IMR-90 (cell line): ENCODE measurements at regions not wholly inside any gene's neighbourhood (a gene's known extent, or its start where the extent isn't known, plus 50 kb on each side); places are given as distances from the start of the nearest gene placed in this dataset.

Experiments used
- ATAC-seq: fragments of 200-7000 bp; cut with Tn5 transposase; 2 replicates; pipeline ENCODE4 v1.9.1; 2020; ENCODE audit warnings: low read depth, mild to moderate bottlenecking, moderate library complexity
- BruUV-seq: library from RNA; stranded (reverse); fragments of 400-500 nt; replicated peaks from 2 replicates; lab custom pipeline; 2021; lab: Mats Ljungman, UMichigan
- CTCF ChIA-PET: fragments of 300-600 bp; formaldehyde crosslinking; extraction: SDS; loops from one replicate; lab custom pipeline; 2021; ENCODE audit warnings: antibody characterized with exemption; lab: Yijun Ruan, JAX
- POLR2A ChIA-PET: fragments of 300-600 bp; sonication (Branson Sonifier 250); formaldehyde crosslinking; loops from one replicate; lab custom pipeline; 2022; ENCODE audit warnings: antibody characterized with exemption; ENCODE audit not compliant: unreplicated experiment; lab: Charles Lee
- DNase-seq: peaks from one replicate; pipeline ENCODE4 v3.0.0; 2013
- H2AFZ ChIP-seq: replicated peaks from 2 replicates; pipeline ENCODE3; 2013; ENCODE audit warnings: low read length, mild to moderate bottlenecking; ENCODE audit not compliant: poor library complexity
- H2AK5ac ChIP-seq: 2 replicates; pipeline ENCODE4 v1.6.1; 2013; ENCODE audit warnings: low read depth, low read length, inconsistent platforms
- H2AK9ac ChIP-seq: replicated peaks from 2 replicates; pipeline ENCODE3; 2013; ENCODE audit warnings: mild to moderate bottlenecking, low read depth, low read length, moderate library complexity; ENCODE audit not compliant: poor library complexity
- H2BK120ac ChIP-seq: 2 replicates; pipeline ENCODE4 v1.6.1; 2013; ENCODE audit warnings: low read depth, low read length, inconsistent platforms
- H2BK15ac ChIP-seq: 3 replicates; pipeline ENCODE4 v1.6.1; 2013; ENCODE audit warnings: low read depth, low read length, inconsistent platforms
- H2BK20ac ChIP-seq: 2 replicates; pipeline ENCODE4 v1.6.1; 2013; ENCODE audit warnings: low read depth, mild to moderate bottlenecking, inconsistent platforms, low read length, moderate library complexity
- H2BK5ac ChIP-seq: 2 replicates; pipeline ENCODE4 v1.6.1; 2013; ENCODE audit warnings: mild to moderate bottlenecking, low read depth, low read length, inconsistent platforms; ENCODE audit not compliant: poor library complexity, severe bottlenecking
- H3K14ac ChIP-seq: replicated peaks from 2 replicates; pipeline ENCODE4 v1.6.1; 2013; ENCODE audit warnings: low read depth, low read length, inconsistent platforms
- H3K18ac ChIP-seq: 2 replicates; pipeline ENCODE4 v1.6.1; 2013; ENCODE audit warnings: low read depth, low read length, control low read depth
- H3K23ac ChIP-seq: 2 replicates; pipeline ENCODE4 v1.6.1; 2013; ENCODE audit warnings: low read depth, low read length, inconsistent platforms
- H3K27ac ChIP-seq: 2 replicates; pipeline ENCODE4 v1.5.1; 2013; ENCODE audit warnings: mild to moderate bottlenecking, control low read depth, low read length; ENCODE audit not compliant: insufficient read depth
- H3K27me3 ChIP-seq: 2 replicates; pipeline ENCODE4 v1.6.1; 2013; ENCODE audit warnings: low read length; ENCODE audit not compliant: control insufficient read depth, insufficient read depth
- H3K36me3 ChIP-seq: 2 replicates; pipeline ENCODE4 v1.6.1; 2013; ENCODE audit warnings: low read length, mixed read lengths; ENCODE audit not compliant: control insufficient read depth, insufficient read depth
- H3K4ac ChIP-seq: 2 replicates; pipeline ENCODE4 v1.6.1; 2013; ENCODE audit warnings: low read depth, low read length, inconsistent platforms
- H3K4me1 ChIP-seq: 2 replicates; pipeline ENCODE4 v1.6.1; 2013; ENCODE audit warnings: low read length, mixed read lengths; ENCODE audit not compliant: control insufficient read depth, insufficient read depth
- H3K4me2 ChIP-seq: 2 replicates; pipeline ENCODE4 v1.6.1; 2013; ENCODE audit warnings: low read depth, mild to moderate bottlenecking, control low read depth, low read length, moderate library complexity
- H3K4me3 ChIP-seq: 2 replicates; pipeline ENCODE4 v1.5.1; 2013; ENCODE audit warnings: low read depth, mild to moderate bottlenecking, control low read depth, low read length, moderate library complexity; ENCODE audit not compliant: insufficient read depth
- H3K56ac ChIP-seq: 2 replicates; pipeline ENCODE4 v1.6.1; 2013; ENCODE audit warnings: low read length, inconsistent platforms; ENCODE audit not compliant: insufficient read depth; ENCODE audit errors: extremely low read depth
- H3K79me1 ChIP-seq, 2 experiments: 2 replicates each; pipeline ENCODE4 v1.6.1; 2013; ENCODE audit warnings: low read length in 2 of 2, inconsistent platforms in 1 of 2, low read depth in 1 of 2
- H3K9ac ChIP-seq: 2 replicates; pipeline ENCODE4 v1.6.1; 2013; ENCODE audit warnings: low read depth, low read length, control low read depth
- H3K9me1 ChIP-seq: 2 replicates; pipeline ENCODE4 v1.6.1; 2013; ENCODE audit warnings: low read length, inconsistent platforms; ENCODE audit not compliant: insufficient read depth
- H3K9me3 ChIP-seq: 2 replicates; pipeline ENCODE4 v1.6.1; 2013; ENCODE audit warnings: low read length; ENCODE audit not compliant: control insufficient read depth, insufficient read depth
- H4K20me1 ChIP-seq: 2 replicates; pipeline ENCODE4 v1.6.1; 2013; ENCODE audit warnings: low read length, inconsistent platforms; ENCODE audit not compliant: insufficient read depth
- H4K5ac ChIP-seq: 2 replicates; pipeline ENCODE4 v1.6.1; 2013; ENCODE audit warnings: mild to moderate bottlenecking, low read depth, low read length, control low read depth
- H4K8ac ChIP-seq, 2 experiments: 2 replicates each; pipeline ENCODE4 v1.6.1; 2013; ENCODE audit warnings: low read depth in 2 of 2, low read length in 2 of 2, control low read depth in 1 of 2, inconsistent platforms in 1 of 2
- H4K91ac ChIP-seq: 2 replicates; pipeline ENCODE4 v1.6.1; 2013; ENCODE audit warnings: low read depth, low read length, inconsistent platforms; ENCODE audit not compliant: insufficient read depth
- BHLHE40 ChIP-seq: fragments of 150-350 bp; IDR thresholded peaks from 2 replicates; pipeline ENCODE4 v1.6.1; 2016; ENCODE audit warnings: mild to moderate bottlenecking, low read depth, low read length
- CEBPB ChIP-seq: IDR thresholded peaks from 2 replicates; pipeline ENCODE4 v1.6.1; 2012; ENCODE audit warnings: low read depth, low read length, improper control_type of control experiment
- CHD1 ChIP-seq: IDR thresholded peaks from 2 replicates; pipeline ENCODE4 v1.6.1; 2012; ENCODE audit warnings: low read depth, low read length, improper control_type of control experiment
- CTCF ChIP-seq: conservative IDR thresholded peaks from 2 replicates; pipeline ENCODE4 v1.5.1; 2012; ENCODE audit warnings: mild to moderate bottlenecking, low read depth, low read length, improper control_type of control experiment
- ELK1 ChIP-seq: fragments of 150-350 bp; IDR thresholded peaks from 2 replicates; pipeline ENCODE4 v1.6.1; 2016; ENCODE audit warnings: low read depth, mild to moderate bottlenecking, low read length, moderate library complexity, borderline replicate concordance
- FOS ChIP-seq: fragments of 150-350 bp; IDR thresholded peaks from 2 replicates; pipeline ENCODE4 v1.6.1; 2016; ENCODE audit warnings: low read depth, low read length
- MAFK ChIP-seq: IDR thresholded peaks from 2 replicates; pipeline ENCODE4 v1.6.1; 2012; ENCODE audit warnings: low read depth, low read length, improper control_type of control experiment
- MAZ ChIP-seq: IDR thresholded peaks from 2 replicates; pipeline ENCODE4 v1.6.1; 2012; ENCODE audit warnings: low read depth, mild to moderate bottlenecking, low read length, improper control_type of control experiment, moderate library complexity, borderline replicate concordance
- MXI1 ChIP-seq: IDR thresholded peaks from 2 replicates; pipeline ENCODE4 v1.6.1; 2012; ENCODE audit warnings: low read depth, mild to moderate bottlenecking, low read length, moderate library complexity, borderline replicate concordance
- NFE2L2 ChIP-seq: fragments of 150-350 bp; IDR thresholded peaks from 2 replicates; pipeline ENCODE4 v1.6.1; 2016; ENCODE audit warnings: low read depth, mild to moderate bottlenecking, low read length
- POLR2A ChIP-seq: IDR thresholded peaks from 2 replicates; pipeline ENCODE4 v1.6.1; 2012; ENCODE audit warnings: mild to moderate bottlenecking, low read depth, low read length
- RAD21 ChIP-seq: IDR thresholded peaks from 2 replicates; pipeline ENCODE4 v1.6.1; 2012; ENCODE audit warnings: low read length, improper control_type of control experiment
- RCOR1 ChIP-seq: IDR thresholded peaks from 2 replicates; pipeline ENCODE4 v1.6.1; 2012; ENCODE audit warnings: mild to moderate bottlenecking, low read length, improper control_type of control experiment; ENCODE audit not compliant: insufficient replicate concordance
- RFX5 ChIP-seq: IDR thresholded peaks from 2 replicates; pipeline ENCODE4 v1.8.0; 2012; ENCODE audit warnings: low read depth, mild to moderate bottlenecking, low read length, moderate library complexity
- SMC3 ChIP-seq: fragments of 150-350 bp; IDR thresholded peaks from 2 replicates; pipeline ENCODE4 v1.6.1; 2016; ENCODE audit warnings: low read depth, mild to moderate bottlenecking, antibody characterized with exemption, low read length, moderate library complexity
- USF2 ChIP-seq: fragments of 150-350 bp; IDR thresholded peaks from 2 replicates; pipeline ENCODE4 v1.6.1; 2017; ENCODE audit warnings: mild to moderate bottlenecking, antibody characterized with exemption, low read length, low read depth
- WGBS, 2 experiments: methylation state at CpG; one replicate each; pipeline versions ENCODE4 v1.1.5 to v1.1.7; 2013; ENCODE audit warnings: missing lambda C conversion rate in 2 of 2; ENCODE audit not compliant: insufficient read length in 1 of 2; ENCODE audit errors: extremely low coverage in 2 of 2; 5-methylcytosine and 5-hydroxymethylcytosine counted together
- dilution Hi-C: fragments of 300-500 bp; cut with HindIII; formaldehyde crosslinking; loops from one replicate; pipeline ENCODE4 v1.14.3; 2018; ENCODE audit warnings: low sequenced_read_pairs; ENCODE audit not compliant: unreplicated experiment
- in situ Hi-C: fragments of 300-500 bp; cut with MboI; formaldehyde crosslinking; loops from 3 replicates; pipeline ENCODE4 v1.14.3; 2019; ENCODE audit warnings: low sequenced_read_pairs, inconsistent platforms, mixed read lengths
- intact Hi-C: fragments of 100-400 bp; cut with micrococcal nuclease; formaldehyde crosslinking; loops from 2 replicates; pipeline ENCODE4 v1.10.0; 2022

- no peak overlapping the region for H4K5ac ChIP-seq
- H3K4me2 ChIP-seq, result no peak overlapping the region
- no peaks in the 10 kb centered on the region for H3K9me1 ChIP-seq
- no peaks in the 10 kb centered on the region for H3K36me3 ChIP-seq
- ATAC-seq (no peak), DNase-seq (no peak)
- ChIA-PET CTCF (no interaction called here), POLR2A (no interaction called here)
- H2BK120ac ChIP-seq, result no peak overlapping the region
- H2BK20ac ChIP-seq, result no peak overlapping the region
- TF ChIP-seq CHD1 (no peak), USF2 (no peak), MXI1 (no peak), FOS (no peak), RAD21 (no peak), RFX5 (no peak), CTCF (no peak), POLR2A (no peak), CEBPB (no peak), NFE2L2 (no peak), BHLHE40 (no peak), MAZ (no peak), ELK1 (no peak), SMC3 (no peak), RCOR1 (no peak), MAFK (no peak)
- no peak overlapping the region for H4K91ac ChIP-seq
- H2AFZ ChIP-seq, result no peak overlapping the region
- no peaks in the 10 kb centered on the region for H4K20me1 ChIP-seq
- no peaks in the 10 kb centered on the region for H3K9me3 ChIP-seq
- no peak overlapping the region for H3K56ac ChIP-seq
- H3K79me1 ChIP-seq, result no peaks in the 10 kb centered on the region
- no peak overlapping the region for H4K8ac ChIP-seq
- H3K27me3 ChIP-seq, result no peaks in the 10 kb centered on the region
- no CpG with 5 or more reads among the region's 5 CpGs for WGBS, 2 experiments
- H2AK9ac ChIP-seq, result no peak overlapping the region
- no peak overlapping the region for H2AK5ac ChIP-seq
- H3K4me3 ChIP-seq, result no peak overlapping the region
- intact Hi-C loops (no loop called here), in situ Hi-C loops (no loop called here), dilution Hi-C loops (no loop called here)
- no TSS peak for BruUV-seq
- H3K9ac ChIP-seq, result no peak overlapping the region
- no peaks in the 10 kb centered on the region for H3K4me1 ChIP-seq
- H3K27ac ChIP-seq, result no peak overlapping the region
- H3K23ac ChIP-seq, result no peak overlapping the region
- H3K14ac ChIP-seq, result no peak overlapping the region
- no peak overlapping the region for H3K18ac ChIP-seq
- no peak overlapping the region for H2BK5ac ChIP-seq
- no peak overlapping the region for H2BK15ac ChIP-seq
- H3K4ac ChIP-seq, result no peak overlapping the region
Observed at GRCh38 chr6:68372991-68373390, 262.1 kb upstream of the ADGRB3 start.
